Activated CD4-positive, alpha-beta memory T cell treated with anti-CD3 and anti-CD28 coated beads, Interleukin-2, amount 10 ng/mL, durations not matched to agents 7 days and 5 days (primary cell): ENCODE measurements at regions not wholly inside any gene's neighbourhood (a gene's known extent, or its start where the extent isn't known, plus 50 kb on each side); places are given as distances from the start of the nearest gene placed in this dataset.

Experiments
- CTCF ChIA-PET: fragments of 350-600 bp; sonication (Branson Sonifier 250); formaldehyde crosslinking; loops from one replicate; lab custom pipeline; 2021; ENCODE audit warnings: antibody characterized with exemption, inconsistent platforms; lab: Charles Lee
- POLR2A ChIA-PET: fragments of 350-600 bp; sonication (Branson Sonifier 250); formaldehyde crosslinking; loops from one replicate; lab custom pipeline; 2021; ENCODE audit warnings: antibody characterized with exemption; lab: Charles Lee
- DNase-seq: peaks from one replicate; pipeline ENCODE4 v3.0.0-alpha.2; 2020
- H3K27ac Mint-ChIP-seq: one replicate; pipeline ENCODE4 v1.8.0; 2021; ENCODE audit warnings: mild to moderate bottlenecking, mixed read lengths
- H3K27me3 Mint-ChIP-seq: one replicate; pipeline ENCODE4 v1.8.0; 2021; ENCODE audit warnings: mixed read lengths
- H3K36me3 Mint-ChIP-seq: one replicate; pipeline ENCODE4 v1.8.0; 2021; ENCODE audit warnings: low read depth, mixed read lengths
- H3K4me1 Mint-ChIP-seq: one replicate; pipeline ENCODE4 v1.8.0; 2021; ENCODE audit warnings: mixed read lengths
- H3K4me3 Mint-ChIP-seq: one replicate; pipeline ENCODE4 v1.8.0; 2021; ENCODE audit warnings: mild to moderate bottlenecking, mixed read lengths
- H3K9me3 Mint-ChIP-seq: one replicate; pipeline ENCODE4 v1.8.0; 2021; ENCODE audit warnings: mixed read lengths

DNA sequence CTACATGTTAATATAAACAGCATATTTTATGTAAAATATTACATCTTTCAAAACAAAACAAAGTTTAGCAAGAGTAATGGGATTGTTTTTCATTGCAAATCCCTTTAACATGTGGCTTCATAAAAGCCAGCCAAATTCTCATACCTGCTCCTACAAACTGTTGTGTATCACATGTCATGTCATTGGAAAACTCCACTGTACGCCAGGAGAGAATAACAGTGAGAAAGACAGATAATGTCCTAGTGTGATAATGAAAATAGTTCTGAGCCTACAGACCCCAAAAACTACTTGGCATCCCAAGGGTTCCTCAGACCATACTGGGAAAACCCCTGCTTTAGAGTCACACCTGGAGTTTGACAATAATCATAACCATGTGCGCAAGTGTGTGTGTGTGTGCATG, 182.7 kb upstream of the HNRNPA3 start:
- Mint-ChIP-seq H3K27me3 (peaks cover 29% of the 10 kb centered on the region), H3K4me3 (no peak overlapping the region), H3K27ac (no peak overlapping the region), H3K9me3 (no peaks in the 10 kb centered on the region), H3K36me3 (no peaks in the 10 kb centered on the region), H3K4me1 (no peaks in the 10 kb centered on the region)
- POLR2A ChIA-PET: no interaction called here
- CTCF ChIA-PET: no interaction called here
- no peak for DNase-seq

- Mint-ChIP-seq H3K36me3 (no peaks in the 10 kb centered on the region), H3K27me3 (peaks cover 27% of the 10 kb centered on the region), H3K4me1 (no peaks in the 10 kb centered on the region), H3K27ac (no peak overlapping the region), H3K9me3 (no peaks in the 10 kb centered on the region), H3K4me3 (no peak overlapping the region)
- ChIA-PET CTCF (no interaction called here), POLR2A (no interaction called here)
- no peak for DNase-seq
Observed at GRCh38 chr2:177030451-177031105, 182.0 kb upstream of the HNRNPA3 start.

DNA sequence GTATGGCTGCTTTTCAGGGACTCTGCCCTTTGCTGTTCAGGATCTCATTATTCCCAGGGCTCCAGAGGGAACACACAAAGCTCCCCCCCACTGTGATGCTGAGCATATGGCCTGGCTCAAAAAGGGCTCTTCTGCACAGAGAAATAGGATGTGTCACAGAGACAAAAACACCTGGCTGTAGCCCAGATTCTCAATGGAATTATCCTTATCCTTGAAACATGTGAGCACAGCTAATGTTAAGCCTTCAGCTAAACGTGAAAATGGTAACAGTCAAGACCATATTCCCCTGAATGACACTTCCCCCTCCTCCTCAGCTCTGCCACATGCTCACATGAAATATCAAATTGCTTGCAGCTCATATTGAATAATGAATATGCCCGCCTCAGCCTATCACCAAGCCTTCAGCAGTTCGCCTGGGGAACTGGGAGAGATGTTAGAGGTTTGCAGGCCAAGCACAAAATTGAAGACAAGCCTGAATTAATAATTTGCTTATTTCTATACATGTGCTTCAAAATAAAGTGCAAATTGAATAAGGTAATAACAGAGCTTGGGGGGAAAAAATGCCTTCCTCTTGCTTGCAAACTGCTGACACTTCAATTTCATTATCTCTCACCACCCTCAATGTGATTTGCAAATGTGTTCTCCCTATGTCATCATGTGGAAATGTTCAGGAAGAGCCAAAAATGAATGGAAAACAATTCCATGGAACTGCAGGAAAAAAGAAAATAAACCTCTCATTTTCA, 181.0 kb upstream of the HNRNPA3 start:
- H3K27ac Mint-ChIP-seq: no peak overlapping the region
- CTCF ChIA-PET: no interaction called here
- no peaks in the 10 kb centered on the region for H3K4me1 Mint-ChIP-seq
- no peaks in the 10 kb centered on the region for H3K36me3 Mint-ChIP-seq
- no peaks in the 10 kb centered on the region for H3K9me3 Mint-ChIP-seq
- no peak for DNase-seq
- no peak overlapping the region for H3K4me3 Mint-ChIP-seq
- POLR2A ChIA-PET: no interaction called here
- H3K27me3 Mint-ChIP-seq: peaks cover 23% of the 10 kb centered on the region

DNA sequence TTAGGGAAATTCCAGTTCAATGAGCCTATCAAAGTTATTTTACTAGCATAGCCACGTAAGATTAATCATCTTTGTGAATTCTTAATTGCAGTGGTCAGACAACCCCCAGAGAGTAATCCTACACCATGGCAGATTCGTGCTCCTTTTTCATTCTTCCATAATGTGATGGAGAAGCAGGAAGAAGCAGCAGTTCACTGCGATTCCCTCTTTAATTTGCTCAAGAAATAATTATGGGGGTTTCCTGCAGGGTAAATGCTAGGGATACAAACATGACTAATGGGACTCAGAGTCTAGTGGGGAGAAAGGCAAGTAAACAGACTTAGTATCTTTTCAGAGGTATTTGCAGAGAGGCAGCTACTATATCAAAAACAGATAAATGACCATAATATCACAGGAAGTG, 175.8 kb upstream of the HNRNPA3 start:
- ChIA-PET POLR2A (no interaction called here), CTCF (no interaction called here)
- no peak overlapping the region for H3K4me3 Mint-ChIP-seq
- no peak overlapping the region for H3K27ac Mint-ChIP-seq
- DNase-seq: no peak
- peaks cover 24% of the 10 kb centered on the region for H3K27me3 Mint-ChIP-seq
- no peaks in the 10 kb centered on the region for H3K4me1 Mint-ChIP-seq
- no peaks in the 10 kb centered on the region for H3K36me3 Mint-ChIP-seq
- H3K9me3 Mint-ChIP-seq: no peaks in the 10 kb centered on the region

DNA sequence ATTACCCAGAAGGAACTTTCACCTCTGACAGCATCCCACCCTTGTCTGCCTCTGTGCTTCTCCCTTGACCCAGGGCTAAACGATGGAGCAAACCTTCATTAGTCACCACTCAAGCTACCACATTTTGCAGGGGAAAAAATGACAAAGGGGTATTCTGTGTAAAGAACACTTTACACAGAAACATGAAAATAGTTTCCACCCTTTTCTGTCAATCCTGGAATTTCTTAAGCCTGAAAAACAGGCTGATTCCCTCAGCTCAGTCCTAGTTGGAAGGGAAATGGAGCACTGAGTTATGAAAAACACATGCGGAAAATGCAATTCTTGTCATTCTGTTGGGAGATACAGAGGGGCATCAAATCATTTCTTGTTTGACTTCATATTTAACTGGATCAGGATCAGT, 175.0 kb upstream of the HNRNPA3 start:
- Mint-ChIP-seq H3K27me3 (peaks cover 26% of the 10 kb centered on the region), H3K4me3 (no peak overlapping the region), H3K27ac (no peak overlapping the region), H3K36me3 (no peaks in the 10 kb centered on the region), H3K9me3 (no peaks in the 10 kb centered on the region), H3K4me1 (no peaks in the 10 kb centered on the region)
- CTCF ChIA-PET: no interaction called here
- POLR2A ChIA-PET: no interaction called here
- no peak for DNase-seq

DNA sequence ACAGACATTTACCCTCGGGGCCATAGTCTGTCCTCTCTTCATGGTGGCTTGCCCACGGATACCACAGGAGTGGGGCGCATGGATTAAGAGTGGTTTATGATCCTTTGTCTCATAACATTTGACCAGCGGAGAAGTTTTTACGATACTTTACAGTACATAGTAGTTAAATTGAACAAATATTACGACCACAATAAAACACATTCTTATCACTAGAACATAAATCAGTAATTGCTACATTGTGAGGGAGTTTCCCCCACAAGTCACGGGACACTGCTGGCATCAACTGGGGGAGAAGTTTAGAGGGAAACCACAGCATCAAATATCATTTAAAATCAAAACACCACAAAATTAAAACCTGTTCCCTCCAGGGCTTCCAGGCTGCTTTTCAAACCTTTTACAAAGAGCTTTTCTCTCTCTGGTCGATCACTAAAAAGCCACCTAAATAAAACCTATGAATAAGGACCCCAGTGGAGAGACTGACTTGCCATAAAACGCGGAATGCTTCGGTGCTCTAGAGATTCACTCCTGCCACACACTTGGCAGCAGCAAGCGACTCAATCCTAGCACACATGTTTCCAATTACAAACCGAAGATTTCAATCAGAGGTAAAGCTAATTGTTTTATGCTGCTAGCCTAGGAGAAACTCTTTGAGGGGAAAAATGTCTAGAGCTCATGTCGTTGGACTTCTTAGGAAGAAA, 173.7 kb upstream of the HNRNPA3 start:
- H3K27ac Mint-ChIP-seq: no peak overlapping the region
- DNase-seq: no peak
- H3K4me3 Mint-ChIP-seq: no peak overlapping the region
- peaks cover 27% of the 10 kb centered on the region for H3K27me3 Mint-ChIP-seq
- H3K36me3 Mint-ChIP-seq: no peaks in the 10 kb centered on the region
- POLR2A ChIA-PET: no interaction called here
- no peaks in the 10 kb centered on the region for H3K4me1 Mint-ChIP-seq
- CTCF ChIA-PET: no interaction called here
- H3K9me3 Mint-ChIP-seq: no peaks in the 10 kb centered on the region

DNA sequence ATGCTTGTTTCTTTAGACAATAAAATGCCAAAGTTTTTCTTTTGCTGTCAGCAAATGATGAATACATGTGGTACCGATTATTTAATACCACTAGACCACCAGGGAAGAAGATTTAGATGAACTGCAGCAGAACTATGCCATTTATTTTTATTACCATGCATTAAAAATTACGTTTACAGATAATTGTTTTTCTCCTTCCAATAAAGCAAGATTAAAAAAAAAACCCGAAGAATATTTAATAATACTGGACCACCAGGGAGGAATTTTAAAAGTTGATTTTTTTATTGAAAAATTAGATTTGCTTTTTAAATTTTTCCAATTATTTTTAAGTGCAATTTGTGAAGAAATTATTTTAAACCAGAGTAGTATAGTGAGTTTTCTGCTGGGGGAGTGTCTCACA, 170.3 kb upstream of the HNRNPA3 start:
- Mint-ChIP-seq H3K27ac (no peak overlapping the region), H3K9me3 (no peaks in the 10 kb centered on the region), H3K36me3 (no peaks in the 10 kb centered on the region), H3K4me1 (no peaks in the 10 kb centered on the region), H3K27me3 (peaks cover 29% of the 10 kb centered on the region), H3K4me3 (no peak overlapping the region)
- CTCF ChIA-PET: no interaction called here
- POLR2A ChIA-PET: no interaction called here
- no peak for DNase-seq

GRCh38 chr2:177044671-177045070, 167.9 kb upstream of the HNRNPA3 start:
- Mint-ChIP-seq H3K27ac (no peak overlapping the region), H3K4me1 (no peaks in the 10 kb centered on the region), H3K4me3 (no peak overlapping the region), H3K36me3 (no peaks in the 10 kb centered on the region), H3K9me3 (no peaks in the 10 kb centered on the region), H3K27me3 (peaks cover 27% of the 10 kb centered on the region)
- no peak for DNase-seq
- POLR2A ChIA-PET: no interaction called here
- CTCF ChIA-PET: no interaction called here

DNA sequence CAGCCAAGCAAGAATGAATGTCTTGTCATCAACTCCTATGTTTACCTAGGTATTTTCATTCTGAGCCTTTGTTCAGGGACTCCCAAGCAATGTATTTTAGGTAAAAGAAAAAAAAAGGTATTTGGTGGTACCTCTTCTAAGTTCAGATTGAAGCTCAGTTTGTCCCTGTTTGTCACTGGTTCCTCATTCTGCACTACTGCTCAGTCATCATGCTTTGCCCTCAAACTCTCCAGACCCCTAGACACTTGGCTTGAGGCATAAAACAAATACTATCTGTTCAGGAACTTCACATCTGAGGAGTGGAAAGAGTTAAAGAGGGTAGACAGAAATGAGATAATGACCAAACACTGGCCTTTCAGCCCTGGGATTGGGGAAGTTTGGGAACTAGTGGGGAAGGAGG, 163.6 kb upstream of the HNRNPA3 start:
- no peak overlapping the region for H3K27ac Mint-ChIP-seq
- H3K27me3 Mint-ChIP-seq: peaks cover 27% of the 10 kb centered on the region
- no peaks in the 10 kb centered on the region for H3K9me3 Mint-ChIP-seq
- no peak for DNase-seq
- H3K36me3 Mint-ChIP-seq: no peaks in the 10 kb centered on the region
- ChIA-PET POLR2A (no interaction called here), CTCF (no interaction called here)
- no peak overlapping the region for H3K4me3 Mint-ChIP-seq
- H3K4me1 Mint-ChIP-seq: no peaks in the 10 kb centered on the region

DNA sequence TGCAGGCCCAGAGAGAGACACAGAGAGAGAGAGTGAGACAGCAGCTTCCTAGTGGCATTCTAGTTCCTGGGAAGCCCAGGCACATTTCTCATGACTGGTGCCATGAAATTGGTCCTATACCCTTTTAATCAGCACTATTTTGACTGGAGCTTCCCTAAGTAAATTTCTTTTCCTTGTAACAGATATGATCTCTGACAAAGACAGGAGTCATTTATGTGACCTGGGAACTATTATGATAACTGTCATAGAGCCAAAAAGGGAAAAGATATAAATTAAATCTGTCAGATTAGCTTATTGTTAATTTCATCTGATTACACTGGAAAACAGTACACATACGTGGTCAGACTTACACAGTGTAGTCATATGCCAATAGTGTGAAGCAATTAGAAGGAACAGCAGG, 161.3 kb upstream of the HNRNPA3 start:
- CTCF ChIA-PET: no interaction called here
- Mint-ChIP-seq H3K9me3 (no peaks in the 10 kb centered on the region), H3K36me3 (no peaks in the 10 kb centered on the region)

DNA sequence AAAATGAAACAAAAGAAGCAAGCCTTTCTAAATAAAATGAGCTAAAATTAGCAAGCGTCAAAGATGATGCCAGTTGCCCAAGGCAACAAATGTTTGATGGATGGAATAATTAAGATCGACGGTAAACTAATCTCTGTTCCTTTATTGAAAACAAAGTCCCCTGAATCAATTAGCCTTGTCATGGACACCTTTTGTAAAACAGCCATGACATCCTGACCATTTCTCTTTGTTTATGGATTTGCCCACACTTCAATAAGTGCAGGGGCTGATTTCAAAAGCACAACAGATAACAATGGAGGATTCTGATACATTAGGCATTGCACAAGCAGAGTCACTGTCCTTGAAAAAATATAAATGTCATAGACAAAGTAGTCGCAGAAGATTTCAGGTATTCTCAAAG, 160.1 kb upstream of the HNRNPA3 start:
- DNase-seq: no peak
- H3K27ac Mint-ChIP-seq: no peak overlapping the region
- peaks cover 19% of the 10 kb centered on the region for H3K27me3 Mint-ChIP-seq
- ChIA-PET POLR2A (no interaction called here), CTCF (no interaction called here)
- no peaks in the 10 kb centered on the region for H3K9me3 Mint-ChIP-seq
- no peaks in the 10 kb centered on the region for H3K36me3 Mint-ChIP-seq
- no peaks in the 10 kb centered on the region for H3K4me1 Mint-ChIP-seq
- no peak overlapping the region for H3K4me3 Mint-ChIP-seq

More for the DNA sequence above, 161.3 kb upstream of the HNRNPA3 start:
- Mint-ChIP-seq H3K4me3 (no peak overlapping the region), H3K4me1 (no peaks in the 10 kb centered on the region), H3K27me3 (peaks cover 23% of the 10 kb centered on the region), H3K27ac (no peak overlapping the region)
- POLR2A ChIA-PET: no interaction called here
- DNase-seq: no peak

GRCh38 chr2:177053038-177053437, 159.6 kb upstream of the HNRNPA3 start:
- no peak for DNase-seq
- Mint-ChIP-seq H3K4me1 (no peaks in the 10 kb centered on the region), H3K27me3 (peaks cover 17% of the 10 kb centered on the region), H3K9me3 (no peaks in the 10 kb centered on the region), H3K36me3 (no peaks in the 10 kb centered on the region), H3K27ac (no peak overlapping the region), H3K4me3 (no peak overlapping the region)
- ChIA-PET POLR2A (no interaction called here), CTCF (no interaction called here)

DNA sequence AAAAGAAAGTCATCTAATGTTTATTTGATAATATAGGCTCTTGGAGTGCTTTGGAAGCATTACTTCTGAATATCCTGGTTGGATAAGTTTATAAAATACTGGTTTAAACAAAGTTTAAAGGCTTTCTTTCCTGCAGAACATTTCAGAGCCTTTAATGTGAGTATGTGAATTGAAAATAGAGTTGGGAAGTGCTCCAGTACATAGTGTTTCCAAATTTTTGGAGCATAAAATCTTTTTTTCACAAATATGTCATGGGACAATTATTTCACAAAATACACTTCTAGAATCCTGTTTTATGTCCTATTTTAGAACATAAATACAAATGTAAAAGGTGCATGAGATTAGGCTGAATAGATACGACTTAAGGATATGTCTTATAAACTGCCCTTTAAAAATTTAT, 158.9 kb upstream of the HNRNPA3 start:
- Mint-ChIP-seq H3K27ac (no peak overlapping the region), H3K27me3 (peaks cover 17% of the 10 kb centered on the region), H3K36me3 (no peaks in the 10 kb centered on the region), H3K9me3 (no peaks in the 10 kb centered on the region), H3K4me1 (peaks cover 6% of the 10 kb centered on the region), H3K4me3 (no peak overlapping the region)
- DNase-seq: no peak
- POLR2A ChIA-PET: no interaction called here
- CTCF ChIA-PET: interaction anchor here (1.0 kb wide), 1 partner anchor 96 kb away, joined by 3 read pairs; no protein-coding TSS in a partner anchor
